GM21381 (cell line): ENCODE measurements at regions not wholly inside any gene's neighbourhood (a gene's known extent, or its start where the extent isn't known, plus 50 kb on each side); places are given as distances from the start of the nearest gene placed in this dataset.
"Not testable (repeated sequence)": the region's sequence is repeated elsewhere in the genome, so short reads cannot be mapped to it uniquely, and the experiment has no call there.

Experiments
- ATAC-seq: cut with Tn5 transposase; IDR thresholded peaks from one replicate; pipeline ENCODE4 v1.9.1; 2021; ENCODE audit warnings: mild to moderate bottlenecking, moderate library complexity; ENCODE audit not compliant: unreplicated experiment

DNA sequence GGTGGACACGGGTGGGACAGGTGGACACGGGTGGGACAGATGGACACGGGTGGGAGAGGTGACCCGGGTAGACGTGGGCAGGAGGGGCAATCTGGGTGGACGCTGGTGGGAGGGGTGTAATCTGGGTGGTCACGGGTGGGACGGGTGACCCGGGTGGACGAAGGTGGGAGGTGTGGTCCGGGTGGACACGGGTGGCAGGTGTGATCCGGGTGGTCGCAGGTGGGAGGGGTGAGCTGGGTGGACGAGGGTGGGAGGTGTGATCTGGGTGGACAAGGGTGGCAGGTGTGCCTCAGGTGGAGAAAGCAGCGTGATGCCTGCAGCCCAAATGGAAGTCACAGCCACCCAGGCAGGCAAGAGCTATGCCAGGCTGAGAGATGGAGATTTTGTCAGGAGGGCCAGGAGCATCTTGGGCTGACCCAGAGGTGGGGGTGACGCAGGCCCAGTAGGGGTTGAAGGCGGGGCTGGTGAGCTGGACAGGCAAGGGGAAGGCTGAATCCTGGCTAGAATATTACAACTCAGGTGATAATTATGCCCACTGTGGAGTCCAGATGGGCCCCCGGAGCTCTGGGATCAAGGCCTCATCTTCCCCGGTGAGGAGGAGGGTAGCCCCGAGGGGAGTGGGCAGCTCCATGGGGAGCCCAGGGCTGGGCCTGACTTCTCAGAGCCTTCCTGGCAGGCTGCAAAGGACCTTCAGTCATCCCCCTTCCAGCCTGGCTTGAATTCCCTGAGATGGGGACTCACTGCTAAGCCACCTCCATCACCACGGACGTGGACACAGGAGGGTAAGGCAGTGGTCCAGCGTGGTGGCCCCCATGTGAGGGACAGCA, 100.0 kb downstream of the ADRA2C start:
- no peak for ATAC-seq

DNA sequence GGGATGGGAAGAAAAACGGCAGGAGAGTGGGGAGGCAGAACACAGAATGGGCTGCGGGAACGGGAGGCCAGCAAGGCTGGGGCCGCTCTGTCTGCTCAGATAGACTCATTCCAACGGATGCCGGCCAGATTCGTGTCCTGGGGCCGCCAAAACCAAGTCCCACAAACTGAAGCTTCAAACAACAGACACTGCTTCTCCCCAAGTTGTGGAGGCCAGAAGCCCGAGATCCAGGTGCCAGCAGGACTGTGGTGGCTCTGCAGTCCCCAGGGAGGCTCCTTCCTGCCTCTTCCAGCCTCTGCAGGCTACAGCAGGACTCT, 100.6 kb downstream of the ADRA2C start:
- no peak for ATAC-seq

DNA sequence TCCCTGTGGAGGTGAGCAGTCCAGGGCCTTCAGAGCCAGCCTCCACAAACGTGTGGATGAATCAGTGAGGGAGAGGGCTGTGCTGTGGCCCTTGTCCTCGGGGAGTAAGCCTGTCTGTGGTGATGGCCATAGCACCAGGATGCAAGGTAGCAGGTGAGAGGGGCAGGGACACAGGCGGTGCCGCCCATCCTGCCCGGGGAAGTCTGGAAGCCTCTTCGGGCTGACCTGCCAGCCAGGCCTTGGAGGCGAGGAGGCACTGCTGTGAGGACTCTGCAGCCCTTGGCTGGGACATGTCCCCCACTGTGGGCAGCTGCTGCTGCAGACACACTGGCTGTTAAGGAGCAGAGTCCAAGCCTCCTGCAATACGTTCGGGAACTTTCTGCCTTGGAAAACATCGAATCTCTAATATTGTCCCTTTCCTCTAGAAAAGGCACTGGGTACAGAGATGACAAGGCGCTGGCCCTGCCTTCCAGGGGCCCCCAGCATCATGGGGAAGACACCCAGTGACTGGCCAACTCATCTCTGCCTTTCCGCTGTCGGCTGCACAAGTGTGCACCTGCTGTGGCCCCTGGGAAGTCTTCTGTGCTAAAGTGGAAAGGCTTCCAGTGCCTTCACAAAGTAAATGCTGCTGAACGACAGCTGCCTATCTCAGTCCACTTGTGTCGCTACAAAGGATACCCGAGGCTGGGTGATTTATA, 101.4 kb downstream of the ADRA2C start:
- ATAC-seq: no peak

DNA sequence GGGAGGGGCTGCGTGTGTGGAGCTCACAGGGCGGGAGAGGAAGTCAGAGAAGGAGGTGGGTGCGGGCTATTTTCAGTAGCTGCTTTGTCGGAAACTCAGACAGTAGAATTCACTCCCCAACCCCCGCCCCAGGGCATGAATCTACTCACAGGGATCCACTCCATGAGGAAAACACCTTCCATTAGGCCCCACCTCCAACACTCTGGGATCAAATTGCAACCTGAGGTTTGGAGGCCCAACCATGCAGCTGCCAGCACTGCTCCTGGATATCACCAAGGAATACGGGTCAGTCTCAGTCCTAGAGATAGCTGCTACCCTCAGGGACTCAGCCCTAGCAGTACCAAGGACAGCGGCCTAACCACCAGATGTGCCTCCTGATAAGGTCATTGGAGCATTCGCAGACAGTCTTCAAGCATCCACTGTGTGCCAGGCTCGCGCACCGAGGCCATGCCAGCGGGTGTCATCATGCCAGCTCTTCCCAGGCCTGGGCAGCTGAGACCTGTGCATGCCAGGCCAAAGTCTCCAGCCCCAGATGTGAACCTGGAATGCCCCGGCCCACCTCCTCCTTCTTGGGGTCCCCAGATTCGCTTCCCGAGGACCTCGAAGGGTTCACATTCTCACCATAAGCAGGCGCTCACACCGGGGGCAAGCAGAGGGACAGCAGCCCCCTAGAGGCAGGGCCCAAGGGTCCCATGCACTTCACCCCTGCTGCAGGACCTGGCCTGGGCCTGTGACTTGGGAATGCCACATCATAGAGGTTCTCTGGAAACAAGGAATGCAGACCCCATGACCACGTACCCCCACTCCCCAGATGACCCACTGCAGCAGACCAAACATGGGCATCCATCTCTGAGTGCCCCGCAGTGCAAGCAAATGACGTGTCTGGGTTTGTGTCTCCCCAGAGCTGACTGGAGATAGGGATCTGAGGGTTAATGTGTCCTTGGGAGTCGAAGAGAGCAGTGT, 102.3 kb downstream of the ADRA2C start:
- ATAC-seq: no peak

DNA sequence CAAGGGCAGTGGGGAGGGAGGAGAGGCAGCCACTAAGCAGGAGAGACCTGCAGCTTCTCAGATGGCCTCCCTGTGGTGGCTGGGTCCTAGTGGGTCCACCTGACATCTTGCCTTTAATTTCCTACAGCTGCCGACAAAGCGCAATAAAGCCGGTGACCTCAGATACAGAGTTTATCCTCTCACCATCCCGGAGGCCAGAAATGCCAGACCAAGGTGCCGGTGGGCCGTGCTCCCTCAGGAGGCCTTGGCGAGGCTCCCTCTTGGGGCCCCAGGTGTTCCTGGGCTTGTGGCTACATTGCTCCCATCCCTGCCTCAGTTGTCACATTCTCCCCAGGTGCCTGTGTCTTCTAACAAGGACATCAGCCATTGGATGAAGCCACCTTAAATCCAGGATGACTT, 103.0 kb downstream of the ADRA2C start:
- ATAC-seq: no peak

DNA sequence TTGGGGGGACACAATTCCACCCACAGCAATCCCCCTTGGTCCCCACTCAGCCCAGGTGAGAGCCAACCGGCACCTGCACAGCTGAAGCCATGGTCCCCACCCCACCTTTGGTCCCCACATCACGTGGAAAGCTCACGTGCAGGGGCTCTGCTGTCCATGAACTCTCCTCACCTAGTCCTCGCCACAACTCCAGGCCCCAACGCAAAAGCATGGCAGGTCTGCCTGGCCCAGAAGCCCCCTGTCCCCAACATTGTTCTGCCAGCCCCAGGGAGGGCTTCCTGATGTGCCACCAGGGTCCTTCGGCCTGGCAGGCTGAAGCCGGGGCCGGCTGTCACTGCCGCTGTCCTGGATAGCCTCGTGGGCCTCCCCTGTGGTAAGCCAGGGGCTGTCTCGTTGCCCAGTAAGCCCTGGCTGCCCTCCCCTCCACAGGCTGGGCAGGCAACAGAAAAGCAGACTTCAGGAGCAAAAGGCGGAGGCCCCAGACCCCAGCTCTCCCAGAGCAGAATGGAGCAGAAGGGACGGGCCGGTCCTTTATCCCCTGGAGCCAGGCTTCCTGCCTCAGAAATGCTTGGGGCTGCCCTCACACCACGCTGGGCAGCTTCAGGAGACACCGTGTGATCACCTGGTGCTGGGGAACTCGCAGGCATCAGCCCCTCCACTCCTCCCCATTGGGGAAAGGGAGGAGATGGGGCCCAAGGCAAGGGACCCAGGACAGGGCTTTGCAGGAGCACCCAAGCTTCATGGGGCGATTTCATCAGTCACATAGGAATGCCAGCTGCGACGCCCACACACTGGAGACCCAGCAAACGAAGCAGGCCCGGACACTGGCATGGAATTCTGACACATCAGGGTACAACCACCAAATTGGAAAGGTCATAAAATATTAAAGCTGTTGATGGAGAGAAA, 103.7 kb downstream of the ADRA2C start:
- ATAC-seq: no peak

DNA sequence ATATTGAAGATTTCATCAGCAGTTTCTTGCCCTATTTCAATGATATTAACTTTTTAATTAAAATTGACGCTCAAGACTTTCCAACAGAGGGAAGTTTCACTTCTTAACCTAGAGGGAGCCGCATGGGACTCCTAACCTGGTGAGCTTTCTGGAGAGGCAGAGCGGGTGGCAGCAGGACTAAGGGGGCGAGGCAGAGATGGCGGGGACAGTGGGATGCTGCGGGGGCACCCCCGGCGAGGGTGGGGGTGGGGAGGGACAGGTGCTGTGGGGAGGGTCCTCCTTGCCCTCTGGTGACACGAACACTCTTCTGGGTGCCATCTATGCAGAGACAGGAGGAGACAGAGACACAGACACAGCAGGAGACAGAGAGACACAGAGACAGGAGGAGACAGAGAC, 104.4 kb downstream of the ADRA2C start:
- ATAC-seq: no peak

DNA sequence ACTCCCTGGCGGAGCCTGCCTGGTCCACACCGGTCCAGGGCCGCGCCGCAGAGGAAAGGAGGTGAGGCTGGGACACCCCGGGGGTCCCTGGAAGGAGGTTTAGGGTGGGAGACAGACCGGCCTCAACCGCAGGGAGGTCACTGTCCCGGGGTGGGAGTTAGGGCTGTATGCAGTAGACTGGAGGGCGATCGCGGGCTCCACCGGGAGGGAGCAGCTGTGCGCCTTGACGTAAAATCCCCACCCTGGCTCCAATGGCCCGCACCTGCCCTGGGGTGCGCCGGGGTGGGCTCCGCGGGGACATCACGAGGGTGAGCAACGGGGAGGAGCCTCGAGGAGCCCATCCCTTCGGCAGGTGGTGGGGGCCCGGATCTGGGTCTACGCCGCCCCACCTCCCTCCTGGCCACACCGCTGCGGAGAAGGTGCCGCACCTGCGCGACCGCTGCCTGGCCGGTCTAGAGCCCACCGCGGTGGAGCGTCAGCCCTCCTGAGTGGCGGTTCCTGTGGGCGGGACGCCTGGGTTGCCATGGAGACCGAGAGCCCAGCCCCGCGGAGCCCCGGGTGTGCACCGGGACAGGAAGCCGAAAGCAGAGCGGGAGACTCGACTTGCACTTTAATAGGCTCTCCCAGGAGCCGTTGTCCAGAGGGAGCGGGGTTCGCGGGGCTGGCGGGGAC, 105.1 kb downstream of the ADRA2C start:
- ATAC-seq: no peak

DNA sequence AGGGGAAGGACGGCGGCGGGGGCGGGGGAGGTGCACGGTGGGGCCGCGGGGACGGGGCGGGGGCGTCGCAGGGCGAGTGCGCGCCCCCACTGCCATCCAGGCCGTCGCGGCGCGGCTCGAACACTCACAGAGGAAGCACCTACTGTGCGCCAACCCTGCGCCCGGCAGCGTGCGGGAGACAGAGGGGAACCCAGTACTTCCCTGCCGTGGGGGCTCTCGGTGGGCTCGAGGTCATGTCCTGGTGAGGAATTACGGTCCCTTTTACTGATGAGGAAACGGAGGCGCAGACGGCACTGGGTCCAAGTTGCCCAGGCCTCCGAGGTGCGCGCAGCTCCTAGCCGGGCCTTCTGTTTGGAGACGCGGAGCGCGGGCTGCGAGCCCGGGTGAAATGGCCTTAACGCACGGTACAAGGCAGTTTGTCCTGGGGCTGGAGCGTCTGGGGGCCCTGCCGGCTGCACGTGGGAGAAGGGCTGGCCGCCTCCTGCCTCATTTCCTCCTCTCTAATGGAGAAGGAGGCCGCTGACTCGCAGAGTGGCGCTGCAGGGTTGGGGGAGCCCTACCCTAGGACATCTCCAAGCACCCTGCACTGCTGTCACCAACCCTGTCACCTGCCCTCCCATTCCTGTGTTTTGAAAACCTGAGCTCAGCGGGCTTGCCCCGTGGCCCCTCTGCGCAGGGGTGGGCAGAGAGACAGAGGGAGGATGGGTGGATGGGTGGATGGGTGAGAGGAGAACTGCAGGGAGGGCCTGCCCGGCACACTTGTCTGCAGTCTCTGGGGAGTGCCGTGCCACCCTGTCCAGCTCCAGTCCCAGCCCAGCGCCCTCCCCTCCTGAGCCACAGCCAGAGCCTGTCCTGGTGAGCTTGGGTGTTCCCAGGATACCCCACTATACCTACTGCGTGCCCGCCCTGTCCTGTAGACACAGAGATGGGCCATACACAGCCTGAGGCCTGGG, 106.0 kb downstream of the ADRA2C start:
- no peak for ATAC-seq

DNA sequence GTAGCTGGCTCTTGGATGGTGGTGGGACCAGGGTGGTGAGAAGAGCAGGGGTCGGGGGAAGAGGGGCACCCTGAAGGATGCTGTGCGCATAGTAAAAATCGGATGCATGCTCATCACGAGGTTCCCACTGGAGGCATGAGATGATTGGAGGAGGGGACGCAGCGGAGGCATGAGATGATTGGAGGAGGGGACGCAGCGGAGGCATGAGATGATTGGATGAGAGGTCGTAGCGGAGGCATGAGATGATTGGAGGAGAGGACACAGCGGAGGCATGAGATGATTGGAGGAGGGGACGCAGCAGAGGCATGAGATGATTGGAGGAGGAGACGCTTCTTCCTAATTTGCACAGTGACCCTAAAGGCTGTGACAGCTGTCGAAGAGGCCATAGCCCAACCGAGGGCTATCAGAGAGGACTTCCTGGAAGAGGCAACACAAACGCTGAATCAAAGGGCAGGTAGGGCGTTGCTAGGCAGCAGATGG, 106.7 kb downstream of the ADRA2C start:
- no peak for ATAC-seq

DNA sequence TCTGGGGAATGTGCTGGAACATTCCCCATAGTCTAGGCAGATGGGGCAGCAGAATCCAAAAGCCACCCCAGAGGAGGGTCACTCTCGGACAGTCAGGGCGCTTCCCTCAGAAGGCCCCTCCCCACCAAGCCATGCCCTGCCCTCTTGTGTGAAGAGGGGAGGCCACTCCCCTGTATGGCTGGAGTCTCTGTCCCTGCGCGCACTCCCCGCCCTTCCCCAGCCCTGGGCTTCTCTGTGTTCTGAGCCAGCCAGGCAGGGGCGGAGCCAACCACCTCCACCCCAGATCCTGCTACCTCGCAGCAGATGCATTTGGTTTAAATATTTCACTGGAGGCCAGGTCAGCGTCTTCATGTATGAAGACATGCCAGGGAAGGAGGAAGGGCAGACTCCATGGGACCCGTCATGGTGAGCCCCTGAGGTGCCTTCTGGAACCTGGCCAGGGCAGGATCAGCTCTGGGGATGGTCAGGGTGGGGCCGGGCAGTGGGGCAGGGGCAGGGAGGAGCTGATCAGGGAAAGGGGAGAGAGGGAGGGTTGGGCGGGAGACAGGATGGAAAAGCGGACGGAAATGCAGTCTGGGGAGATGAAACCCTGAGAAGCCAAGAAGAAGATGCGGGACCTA, 107.3 kb downstream of the ADRA2C start:
- no peak for ATAC-seq

DNA sequence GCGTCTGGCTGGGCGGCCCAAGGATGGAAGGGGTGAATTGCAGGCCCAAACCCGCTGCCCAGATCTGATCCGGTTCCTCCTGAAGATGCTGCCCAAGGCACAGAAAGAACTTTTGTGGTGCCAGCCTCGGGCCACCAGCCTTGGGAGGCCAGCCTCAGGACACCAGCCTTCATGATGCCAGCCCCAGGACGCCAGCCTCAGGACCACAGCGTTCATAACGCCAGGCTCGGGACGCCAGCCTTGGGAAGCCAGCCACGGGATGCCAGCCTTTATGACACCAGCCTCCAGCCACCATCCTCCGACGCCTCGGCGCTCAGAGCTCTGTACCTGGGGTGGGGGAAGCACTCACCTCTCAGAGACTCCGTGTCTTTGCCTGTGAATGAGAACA, 107.8 kb downstream of the ADRA2C start:
- no peak for ATAC-seq

DNA sequence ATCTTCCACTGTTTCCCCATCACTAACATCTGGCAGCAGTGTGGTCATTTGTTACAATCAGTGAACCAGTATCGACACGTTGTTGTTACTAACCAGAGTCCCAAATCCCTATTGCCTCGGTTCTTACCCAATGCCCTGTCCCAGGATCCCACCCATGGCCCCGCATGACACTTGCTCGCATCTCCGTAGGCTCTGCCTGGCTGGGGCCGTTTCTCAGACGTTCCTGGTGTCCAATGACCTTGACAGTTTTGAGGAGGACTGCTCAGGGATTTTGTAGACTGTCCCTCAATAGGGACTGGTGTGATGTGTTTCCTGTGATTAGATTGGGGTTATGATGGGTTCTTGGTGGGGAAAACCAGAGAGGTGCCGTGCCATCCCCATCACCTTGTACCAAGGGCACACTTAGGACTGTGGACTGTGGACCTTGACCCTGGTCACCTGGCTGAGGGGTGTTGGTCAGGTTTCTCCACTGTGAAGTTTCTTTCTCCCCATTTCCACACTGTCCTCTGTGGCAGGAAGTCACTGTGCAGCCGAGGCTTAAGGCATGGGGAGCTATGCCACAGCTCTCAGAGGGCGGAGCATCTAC, 108.4 kb downstream of the ADRA2C start:
- ATAC-seq: no peak

DNA sequence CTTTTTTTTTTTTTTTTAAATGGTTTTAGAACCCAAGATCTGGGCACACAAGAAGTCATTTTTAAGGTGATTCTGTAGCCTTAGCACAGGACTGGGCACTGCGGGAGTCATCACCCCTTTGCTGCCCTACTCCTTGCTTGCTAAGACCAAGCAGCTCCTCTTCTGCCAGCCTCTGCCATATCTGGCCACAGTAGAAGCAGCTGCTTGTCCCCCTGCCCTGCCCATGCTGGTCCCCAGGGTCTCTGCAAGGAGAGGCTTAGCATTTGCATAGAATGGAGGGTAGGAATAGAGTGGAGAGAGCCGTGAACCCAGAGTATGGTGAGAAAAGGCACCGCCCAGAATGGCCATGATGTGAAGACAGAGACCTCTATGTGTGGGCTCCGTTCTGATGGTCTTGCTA, 109.3 kb downstream of the ADRA2C start:
- ATAC-seq: no peak

DNA sequence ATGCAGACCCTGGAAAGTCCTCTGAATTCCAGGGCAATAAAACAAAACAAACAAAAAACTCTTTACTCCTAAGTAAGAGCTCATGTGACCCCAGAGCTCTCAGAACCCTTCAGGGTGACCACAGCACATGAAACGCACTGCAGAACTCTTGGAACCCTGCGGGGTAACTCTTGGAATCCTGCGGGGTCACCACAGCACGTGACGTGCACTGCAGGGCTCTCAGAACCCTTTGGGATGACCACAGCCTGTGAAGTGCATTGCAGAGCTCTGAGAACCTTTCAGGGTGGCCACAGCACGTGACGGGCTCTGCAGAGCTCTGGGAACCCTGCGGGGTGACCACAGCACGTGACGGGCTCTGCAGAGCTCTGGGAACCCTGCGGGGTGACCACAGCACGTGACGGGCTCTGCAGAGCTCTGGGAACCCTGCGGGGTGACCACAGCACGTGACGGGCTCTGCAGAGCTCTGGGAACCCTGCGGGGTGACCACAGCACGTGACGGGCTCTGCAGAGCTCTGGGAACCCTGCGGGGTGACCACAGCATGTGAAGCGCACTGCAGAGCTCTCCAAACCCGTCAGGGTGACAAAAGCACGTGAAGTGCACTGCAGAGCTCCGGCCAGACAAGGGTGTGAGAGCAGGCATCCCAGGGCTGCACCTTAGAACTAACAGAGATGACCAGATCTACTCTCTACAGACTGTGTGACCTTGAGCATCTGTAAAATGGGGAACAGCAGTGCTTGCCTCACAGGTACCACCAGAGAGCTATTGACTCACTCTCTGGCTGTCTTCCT, 110.1 kb downstream of the ADRA2C start:
- ATAC-seq: not testable (repeated sequence)

DNA sequence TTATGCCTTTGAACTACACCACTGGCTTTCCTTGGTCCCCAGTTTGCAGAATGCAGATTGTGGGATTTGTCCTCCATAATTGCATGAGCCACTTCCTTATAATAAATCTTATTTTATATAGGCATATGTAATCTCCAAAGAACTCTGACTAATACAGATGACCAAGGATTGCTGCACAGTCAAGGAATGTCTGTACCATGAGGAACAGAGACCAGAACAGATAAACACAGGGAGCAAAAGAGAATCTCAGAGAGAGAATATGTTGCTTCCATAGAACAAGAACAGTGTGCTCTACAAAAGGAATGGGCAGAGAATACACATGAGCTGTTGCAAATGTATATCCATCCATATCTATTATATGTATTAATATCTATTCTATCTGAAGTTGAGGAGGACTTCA, 111.1 kb downstream of the ADRA2C start:
- no peak for ATAC-seq

DNA sequence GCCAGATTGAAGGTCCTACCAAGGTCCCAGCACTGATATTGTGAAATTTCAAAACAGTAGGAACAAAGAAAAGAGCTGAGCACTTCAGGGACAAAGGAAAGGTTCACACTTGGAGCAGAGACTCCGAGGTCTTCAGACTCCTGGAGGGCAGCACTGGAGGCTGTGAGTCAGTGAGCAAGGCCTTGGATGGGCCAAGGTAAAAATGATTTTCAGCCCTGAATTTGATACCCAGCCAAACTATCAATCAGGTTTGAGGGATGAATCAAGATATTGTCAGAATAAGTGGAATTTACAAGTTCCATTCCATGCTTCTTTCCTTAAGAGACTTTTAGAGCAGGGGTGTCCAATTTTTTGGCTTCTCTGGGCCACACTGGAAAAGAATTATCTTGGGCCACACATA, 111.7 kb downstream of the ADRA2C start:
- no peak for ATAC-seq
